GM12874 (cell line): ENCODE measurements at regions not wholly inside any gene's neighbourhood (a gene's known extent, or its start where the extent isn't known, plus 50 kb on each side); places are given as distances from the start of the nearest gene placed in this dataset.

Source experiments
- CTCF ChIP-seq: IDR thresholded peaks from 2 replicates; pipeline ENCODE4 v1.5.1; 2011; ENCODE audit warnings: low read depth, mild to moderate bottlenecking, control low read depth, low read length, moderate library complexity; ENCODE audit not compliant: insufficient read depth

- no peak for TF ChIP-seq CTCF
Observed at GRCh38 chr21:35812679-35813078, 247.6 kb downstream of the SETD4 start.

GRCh38 chr21:35811191-35811806, 249.0 kb downstream of the SETD4 start:
- TF ChIP-seq CTCF = no peak

GRCh38 chr21:35810431-35810970, 249.8 kb downstream of the SETD4 start:
- no peak for TF ChIP-seq CTCF

- TF ChIP-seq CTCF = no peak
Observed at GRCh38 chr21:35801391-35801790, 258.9 kb downstream of the SETD4 start.

- no peak for TF ChIP-seq CTCF
Observed at GRCh38 chr21:35796844-35797243, 263.5 kb downstream of the SETD4 start.

GRCh38 chr21:35792569-35793305, 267.6 kb downstream of the SETD4 start:
- no peak for TF ChIP-seq CTCF

- no peak for TF ChIP-seq CTCF
Observed at GRCh38 chr21:35791541-35792325, 268.6 kb downstream of the SETD4 start.
